ENCODE measurements at regions not wholly inside any gene's neighbourhood (a gene's known extent, or its start where the extent isn't known, plus 50 kb on each side); places are given as distances from the start of the nearest gene placed in this dataset.

DNA sequence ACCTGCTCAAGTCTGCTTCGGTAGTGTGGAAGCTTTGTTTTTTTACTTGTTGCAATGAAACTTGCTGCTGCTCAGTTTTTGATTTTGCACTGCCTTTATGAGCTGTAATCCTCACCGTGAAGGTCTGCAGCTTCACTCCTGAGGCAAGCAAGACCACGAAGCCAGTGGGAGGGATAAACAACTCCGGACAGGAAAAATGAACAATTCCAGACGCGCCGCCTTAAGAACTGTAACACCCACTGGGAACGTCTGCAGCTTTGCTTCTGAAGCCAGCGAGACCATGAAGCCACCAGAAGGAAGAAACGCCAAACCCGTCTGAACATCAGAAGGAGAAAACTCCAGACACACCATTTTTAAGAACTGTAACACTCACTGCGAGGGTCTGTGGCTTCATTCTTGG lies 245.7 kb upstream of the REG3G start:
- TF ChIP-seq KLF16 (CRISPR knock-in tag; IDR thresholded peaks at IDR 0.05) (no peak), NCOA2 (CRISPR knock-in tag; IDR thresholded peaks at IDR 0.05) (no peak), ZNF766 (CRISPR knock-in tag; IDR thresholded peaks at IDR 0.05; ENCODE audit: borderline replicate concordance) (no peak), SKIL (CRISPR knock-in tag; IDR thresholded peaks at IDR 0.05; ENCODE audit: borderline replicate concordance) (no peak), NPAS2 (CRISPR knock-in tag; IDR thresholded peaks at IDR 0.05; ENCODE audit: borderline replicate concordance) (no peak), YEATS2 (CRISPR knock-in tag; IDR thresholded peaks at IDR 0.05; ENCODE audit: borderline replicate concordance) (no peak), JUN (CRISPR knock-in tag; IDR thresholded peaks at IDR 0.05) (no peak), CEBPB (IDR thresholded peaks at IDR 0.05; ENCODE audit: borderline replicate concordance, low read depth, low read length) (no peak)

All from HepG2 (cell line).